Left ventricle myocardium inferior (tissue), 1 donor: ENCODE measurements at regions not wholly inside any gene's neighbourhood (a gene's known extent, or its start where the extent isn't known, plus 50 kb on each side); places are given as distances from the start of the nearest gene placed in this dataset.

Source experiments
- DNase-seq: peaks from one replicate; pipeline ENCODE4 v3.0.0-alpha.2; 2020
- H3K27ac ChIP-seq: fragments of 200-600 bp; replicated peaks from 2 replicates; pipeline ENCODE4 v1.8.0; 2021
- H3K27me3 ChIP-seq: fragments of 200-600 bp; 2 replicates; pipeline ENCODE4 v1.8.0; 2021; ENCODE audit warnings: low read depth
- H3K36me3 ChIP-seq: fragments of 200-600 bp; 2 replicates; pipeline ENCODE4 v1.8.0; 2021
- H3K4me1 ChIP-seq: fragments of 200-600 bp; 2 replicates; pipeline ENCODE4 v1.8.0; 2021
- H3K4me3 ChIP-seq: fragments of 200-600 bp; 2 replicates; pipeline ENCODE4 v1.8.0; 2021; ENCODE audit warnings: mild to moderate bottlenecking, moderate library complexity
- H3K9me3 ChIP-seq: fragments of 200-600 bp; replicated peaks from 2 replicates; pipeline ENCODE4 v1.8.0; 2021
- CTCF ChIP-seq: fragments of 200-600 bp; IDR thresholded peaks from 2 replicates; pipeline ENCODE4 v1.8.0; 2021; ENCODE audit warnings: antibody characterized with exemption, mild to moderate bottlenecking, borderline replicate concordance
- intact Hi-C: fragments of 100-400 bp; cut with micrococcal nuclease; formaldehyde crosslinking; loops from one replicate; pipeline ENCODE4 v1.11.0; 2022
- donor health status: DM: no; HTN: yes; CAD: no; lungs with severe emphysema.

DNA sequence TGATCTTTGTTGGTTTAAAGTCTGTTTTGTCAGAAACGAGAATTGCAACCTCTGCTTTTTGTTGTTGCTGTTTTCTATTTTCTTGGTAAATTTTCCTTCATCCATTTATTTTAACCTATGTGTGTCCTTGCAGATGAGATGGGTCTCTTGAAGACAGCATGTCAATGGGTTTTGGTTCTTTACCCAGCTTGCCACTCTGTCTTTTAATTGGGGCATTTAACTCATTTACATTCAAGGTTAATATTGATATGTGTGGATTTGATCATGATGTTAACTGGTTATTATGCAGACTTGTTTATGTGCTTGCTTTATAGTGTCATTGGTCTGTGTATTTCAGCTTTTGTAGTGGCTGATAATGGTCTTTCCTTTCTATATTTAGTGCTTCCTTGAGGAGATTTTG is 327.9 kb upstream of the SYT4 start:
- no peak overlapping the region for H3K27ac ChIP-seq
- H3K4me1 ChIP-seq: no peaks in the 10 kb centered on the region
- no peaks in the 10 kb centered on the region for H3K36me3 ChIP-seq
- intact Hi-C loops: no loop called here
- no peak for DNase-seq
- no peak overlapping the region for H3K4me3 ChIP-seq
- peaks cover 32% of the 10 kb centered on the region for H3K9me3 ChIP-seq
- TF ChIP-seq CTCF: no peak
- no peaks in the 10 kb centered on the region for H3K27me3 ChIP-seq

DNA sequence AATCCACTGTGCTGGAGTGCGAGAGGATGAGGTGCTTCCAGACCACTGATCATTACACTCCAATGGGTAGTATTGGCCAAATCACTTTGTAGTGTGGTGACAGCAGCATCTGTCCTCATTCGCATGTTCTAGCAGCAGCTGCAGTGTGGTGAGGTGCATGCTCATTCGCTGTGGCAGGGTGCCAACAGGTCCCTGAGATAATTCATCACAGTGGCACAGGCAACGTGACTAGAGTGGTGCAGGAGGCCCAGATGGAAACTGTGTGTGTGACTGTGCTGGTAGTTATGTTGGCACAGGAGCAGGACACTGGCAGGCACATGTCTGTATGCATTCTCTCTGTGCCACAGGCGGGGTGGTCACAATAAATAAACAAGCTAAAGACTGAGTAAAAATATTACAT is 329.5 kb upstream of the SYT4 start:
- TF ChIP-seq CTCF: no peak
- H3K4me3 ChIP-seq: no peak overlapping the region
- no peak for DNase-seq
- no peaks in the 10 kb centered on the region for H3K4me1 ChIP-seq
- H3K27me3 ChIP-seq: no peaks in the 10 kb centered on the region
- intact Hi-C loops: no loop called here
- peaks cover 32% of the 10 kb centered on the region for H3K9me3 ChIP-seq
- no peak overlapping the region for H3K27ac ChIP-seq
- no peaks in the 10 kb centered on the region for H3K36me3 ChIP-seq

DNA sequence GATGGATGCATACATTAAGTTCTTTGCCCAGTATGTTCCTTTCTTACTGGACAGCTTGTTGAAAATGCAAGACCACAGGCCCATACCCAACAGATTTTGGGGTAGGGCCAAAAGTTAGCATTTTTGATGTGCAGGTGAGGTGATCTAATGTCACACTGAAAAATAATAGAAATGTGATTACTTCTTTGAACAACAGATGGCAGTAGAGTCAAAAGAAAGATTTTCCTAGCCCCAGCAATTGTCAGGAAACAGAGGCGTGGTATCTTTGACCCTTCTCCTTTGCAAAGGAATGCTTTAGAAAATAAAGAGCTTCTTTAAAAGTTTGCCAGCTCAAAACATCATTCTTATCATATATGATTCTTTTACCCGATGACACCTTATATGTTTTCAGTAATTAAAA is 343.6 kb upstream of the SYT4 start:
- Histone ChIP-seq H3K4me3 (no peak overlapping the region), H3K36me3 (no peaks in the 10 kb centered on the region), H3K9me3 (no peaks in the 10 kb centered on the region), H3K27me3 (no peaks in the 10 kb centered on the region), H3K27ac (no peak overlapping the region), H3K4me1 (no peaks in the 10 kb centered on the region)
- DNase-seq: no peak
- TF ChIP-seq CTCF: peak; percentile 64
- intact Hi-C loops: no loop called here

DNA sequence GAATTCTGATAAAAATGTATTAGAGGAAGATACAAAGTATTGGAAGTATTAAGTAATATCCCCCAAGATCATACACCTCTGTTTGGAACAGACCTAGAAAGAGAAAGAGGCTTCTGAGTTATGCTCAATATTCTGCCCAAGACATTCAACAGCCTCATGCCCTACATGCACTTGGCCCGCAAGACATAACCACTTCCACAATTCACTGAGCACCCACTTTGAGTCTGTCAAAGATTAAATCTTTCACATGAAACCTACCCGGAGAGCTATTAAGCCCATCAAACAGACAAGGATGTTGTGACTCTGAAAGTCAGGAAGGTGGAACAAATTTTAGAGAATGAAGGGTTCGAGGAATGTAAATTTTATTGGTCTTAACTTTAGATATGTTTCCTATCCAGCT is 344.7 kb upstream of the SYT4 start:
- DNase-seq: no peak
- no peak for TF ChIP-seq CTCF
- intact Hi-C loops: no loop called here
- Histone ChIP-seq H3K9me3 (no peaks in the 10 kb centered on the region), H3K4me1 (no peaks in the 10 kb centered on the region), H3K27me3 (no peaks in the 10 kb centered on the region), H3K4me3 (no peak overlapping the region), H3K27ac (no peak overlapping the region), H3K36me3 (no peaks in the 10 kb centered on the region)

GRCh38 chr18:43625582-43625981 is 348.3 kb upstream of the SYT4 start:
- Histone ChIP-seq H3K4me3 (no peak overlapping the region), H3K4me1 (no peaks in the 10 kb centered on the region), H3K27ac (no peak overlapping the region), H3K9me3 (no peaks in the 10 kb centered on the region), H3K36me3 (no peaks in the 10 kb centered on the region), H3K27me3 (peaks cover 4% of the 10 kb centered on the region)
- DNase-seq: no peak
- TF ChIP-seq CTCF: no peak
- intact Hi-C loops: no loop called here
